MM.1S (cell line): ENCODE measurements at regions not wholly inside any gene's neighbourhood (a gene's known extent, or its start where the extent isn't known, plus 50 kb on each side); places are given as distances from the start of the nearest gene placed in this dataset.

ENCODE experiments used
- CTCF ChIP-seq: fragments of 300-600 bp; sonication (generic); IDR thresholded peaks from 2 replicates; pipeline ENCODE4 v1.5.1; 2016; ENCODE audit warnings: antibody characterized with exemption, low read length, mixed read lengths
- EZH2 ChIP-seq: fragments of 300-600 bp; sonication (generic); optimal IDR thresholded peaks from 2 replicates; pipeline ENCODE3; 2017; ENCODE audit warnings: low read depth, mild to moderate bottlenecking, antibody characterized with exemption, low read length, mixed read lengths
- EZH2phosphoT487 ChIP-seq: fragments of 300-600 bp; sonication (generic); IDR thresholded peaks from 2 replicates; pipeline ENCODE4 v1.6.1; 2018; ENCODE audit warnings: antibody characterized with exemption, low read length

GRCh38 chr2:133733901-133734255 lies 165.6 kb upstream of the NCKAP5 start:
- TF ChIP-seq CTCF (no peak), EZH2 (no peak), EZH2phosphoT487 (no peak)
